OCI-LY7 (cell line): ENCODE measurements at regions not wholly inside any gene's neighbourhood (a gene's known extent, or its start where the extent isn't known, plus 50 kb on each side); places are given as distances from the start of the nearest gene placed in this dataset.

Experiments used
- CTCF ChIP-seq: fragments of 200-600 bp; sonication (generic); conservative IDR thresholded peaks from 2 replicates; pipeline ENCODE4 v1.5.1; 2014; ENCODE audit warnings: mild to moderate bottlenecking, antibody characterized with exemption, low read length, moderate library complexity, mixed read lengths
- EZH2phosphoT487 ChIP-seq: fragments of 200-600 bp; sonication (generic); IDR thresholded peaks from 2 replicates; pipeline ENCODE4 v1.6.1; 2018; ENCODE audit warnings: low read depth, borderline replicate concordance, mild to moderate bottlenecking, mixed run types, antibody characterized with exemption, low read length, moderate library complexity, mixed read lengths

GRCh38 chr13:93144031-93144430, 82.6 kb upstream of the GPC6 start:
- TF ChIP-seq CTCF (no peak), EZH2phosphoT487 (no peak)
